GM12872 (cell line): ENCODE measurements at regions not wholly inside any gene's neighbourhood (a gene's known extent, or its start where the extent isn't known, plus 50 kb on each side); places are given as distances from the start of the nearest gene placed in this dataset.

ENCODE experiments used
- CTCF ChIP-seq: IDR thresholded peaks from 3 replicates; pipeline ENCODE4 v1.5.1; 2011; ENCODE audit warnings: low read depth, mild to moderate bottlenecking, low read length, moderate library complexity; ENCODE audit not compliant: insufficient read depth

- no peak for TF ChIP-seq CTCF
These were observed 422.5 kb upstream of the PDE3A start for GRCh38 chr12:19945559-19946435.

DNA sequence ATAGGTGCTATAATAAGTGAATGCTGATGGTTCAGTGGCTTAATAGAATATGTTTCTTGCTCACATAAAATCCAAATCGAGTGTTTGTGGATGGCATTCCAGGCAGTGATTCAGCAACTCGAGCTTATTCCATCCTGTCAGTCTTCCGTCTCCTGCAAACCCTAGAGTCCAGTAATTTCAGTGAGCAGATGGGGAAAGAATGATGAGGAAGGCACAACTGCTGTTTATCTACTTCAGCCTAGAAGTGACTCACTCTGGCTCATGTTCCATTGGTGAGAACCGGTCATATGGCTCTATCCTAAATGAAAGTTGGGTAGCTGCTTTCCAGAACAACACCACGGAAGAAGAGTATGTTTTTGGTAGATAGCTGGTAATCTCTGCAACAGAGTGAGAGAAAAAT lies 421.8 kb upstream of the PDE3A start:
- no peak for TF ChIP-seq CTCF

DNA sequence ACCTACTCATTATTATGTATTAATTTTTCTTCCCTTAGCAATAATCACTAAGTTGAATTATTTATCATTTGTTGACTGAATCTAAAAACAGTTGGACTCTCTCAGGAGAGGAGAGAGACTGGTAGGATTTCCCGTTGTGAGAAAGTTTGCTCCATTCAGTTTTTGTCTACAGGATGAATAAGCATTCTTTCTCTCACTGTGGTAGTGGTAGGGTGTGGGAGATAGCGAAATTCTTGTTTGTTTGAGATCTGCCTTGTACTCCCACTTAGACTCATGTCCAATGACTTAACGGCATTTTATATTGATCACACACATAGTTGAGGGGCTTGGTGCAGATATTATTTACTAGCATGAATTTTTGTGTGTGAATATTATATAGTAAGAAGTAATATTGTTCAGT lies 421.0 kb upstream of the PDE3A start:
- TF ChIP-seq CTCF, result no peak

DNA sequence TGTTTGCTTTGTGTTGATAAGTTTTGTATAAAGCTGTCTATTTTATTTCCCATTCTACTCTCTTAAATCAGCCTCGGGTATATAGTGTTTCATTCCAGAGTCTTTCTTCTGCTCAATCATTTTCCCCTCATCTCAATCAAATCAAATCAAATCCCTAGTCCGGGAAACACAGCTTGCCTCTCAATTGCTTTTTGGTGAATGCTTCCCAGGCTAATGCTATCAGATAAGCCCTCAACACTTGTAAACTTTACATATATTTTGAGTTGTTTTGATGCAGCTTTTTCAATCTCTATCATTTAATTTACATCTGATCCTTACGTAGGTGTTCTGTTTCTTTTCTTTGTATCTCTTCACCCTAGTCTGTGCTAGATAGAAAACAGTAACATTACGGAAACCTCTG lies 416.7 kb upstream of the PDE3A start:
- no peak for TF ChIP-seq CTCF

DNA sequence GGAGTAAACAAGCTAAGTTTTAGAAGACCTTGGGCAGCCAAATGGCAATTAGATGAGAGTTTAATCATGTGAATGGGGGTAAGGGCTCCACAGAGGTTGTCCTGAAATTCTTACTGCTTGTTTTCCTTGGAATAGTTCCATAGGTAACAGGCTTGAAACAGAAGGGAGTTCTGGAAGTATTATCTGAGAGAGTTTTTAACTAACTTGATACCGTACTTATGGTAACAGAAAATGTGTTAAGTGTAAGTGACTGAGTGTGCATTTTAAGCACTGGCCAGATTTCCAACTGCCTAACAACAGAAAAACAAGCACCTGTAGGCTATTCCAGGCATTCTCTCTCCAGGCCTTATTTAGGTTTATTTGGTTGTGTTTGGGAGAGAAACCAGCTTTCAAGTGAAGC lies 414.6 kb upstream of the PDE3A start:
- no peak for TF ChIP-seq CTCF

GRCh38 chr12:19954163-19954562 lies 414.2 kb upstream of the PDE3A start:
- TF ChIP-seq CTCF, result no peak

- no peak for TF ChIP-seq CTCF
These were observed 410.8 kb upstream of the PDE3A start for GRCh38 chr12:19957308-19958125.
